Mammary epithelial cell (primary cell): ENCODE measurements at regions not wholly inside any gene's neighbourhood (a gene's known extent, or its start where the extent isn't known, plus 50 kb on each side); places are given as distances from the start of the nearest gene placed in this dataset.

Experiments used
- CTCF ChIP-seq, 2 donors: IDR thresholded peaks in 1 of 2; conservative IDR thresholded peaks in 1 of 2; 2 replicates each; pipeline ENCODE4 v1.5.1; 2011 to 2012; ENCODE audit warnings: inconsistent platforms in 2 of 2, low read length in 2 of 2, mild to moderate bottlenecking in 2 of 2, control low read depth in 1 of 2, low read depth in 1 of 2; ENCODE audit not compliant: insufficient read depth in 1 of 2; ENCODE audit errors: extremely low read depth in 1 of 2
- EZH2 ChIP-seq: IDR thresholded peaks from 2 replicates; pipeline ENCODE4 v1.6.1; 2012; ENCODE audit warnings: low read length, inconsistent platforms, borderline replicate concordance

- TF ChIP-seq CTCF (conservative IDR thresholded peaks at IDR 0.05 in 1 of 2, IDR thresholded peaks at IDR 0.05 in 1 of 2; ENCODE audit: extremely low read depth in 1 of 2, insufficient read depth in 1 of 2, low read depth in 1 of 2, low read length in 2 of 2) (no peak), EZH2 (no peak)
Observed at GRCh38 chr5:4383518-4384198, 756.5 kb upstream of the ADAMTS16 start.
